ENCODE measurements at regions not wholly inside any gene's neighbourhood (a gene's known extent, or its start where the extent isn't known, plus 50 kb on each side); places are given as distances from the start of the nearest gene placed in this dataset.
A peak's percentile ranks its signal among the peaks of the same experiment; 100 is the strongest.

- DNase-seq (ENCODE audit: low read depth) = no peak
Measured at GRCh38 chr3:194768586-194768985, 82.9 kb downstream of the FAM43A start.

GRCh38 chr3:194769020-194769643 lies 83.4 kb downstream of the FAM43A start:
- DNase-seq (ENCODE audit: low read depth) = peak; percentile 87

GRCh38 chr3:194772241-194773000 lies 86.7 kb downstream of the FAM43A start:
- DNase-seq (ENCODE audit: low read depth) = no peak

- no peak for DNase-seq (ENCODE audit: low read depth)
Measured at GRCh38 chr3:194773216-194773615, 87.5 kb downstream of the FAM43A start.

GRCh38 chr3:194773771-194774455 lies 88.2 kb downstream of the FAM43A start:
- DNase-seq (ENCODE audit: low read depth) = peak; percentile 75

GRCh38 chr3:194775266-194775665 lies 89.6 kb downstream of the FAM43A start:
- no peak for DNase-seq (ENCODE audit: low read depth)

- no peak for DNase-seq (ENCODE audit: low read depth)
Measured at GRCh38 chr3:194775731-194776130, 90.0 kb downstream of the FAM43A start.

GRCh38 chr3:194777729-194778128 lies 92.0 kb downstream of the FAM43A start:
- no peak for DNase-seq (ENCODE audit: low read depth)

- DNase-seq (ENCODE audit: low read depth) = peak; percentile 43
Measured at GRCh38 chr3:194779729-194780224, 94.1 kb downstream of the FAM43A start.

- DNase-seq (ENCODE audit: low read depth) = no peak
Measured at GRCh38 chr3:194780706-194781105, 95.0 kb downstream of the FAM43A start.

GRCh38 chr3:194781617-194782016 lies 95.9 kb downstream of the FAM43A start:
- DNase-seq (ENCODE audit: low read depth) = no peak

GRCh38 chr3:194782698-194783404 lies 97.2 kb downstream of the FAM43A start:
- DNase-seq (ENCODE audit: low read depth) = no peak

GRCh38 chr3:194784361-194784760 lies 98.7 kb downstream of the FAM43A start:
- no peak for DNase-seq (ENCODE audit: low read depth)

GRCh38 chr3:194785315-194785714 lies 99.6 kb downstream of the FAM43A start:
- DNase-seq (ENCODE audit: low read depth) = no peak

- no peak for DNase-seq (ENCODE audit: low read depth)
Measured at GRCh38 chr3:194787072-194787471, 101.4 kb downstream of the FAM43A start.

GRCh38 chr3:194787650-194788049 lies 102.0 kb downstream of the FAM43A start:
- DNase-seq (ENCODE audit: low read depth) = no peak

GRCh38 chr3:194792368-194792767 lies 106.7 kb downstream of the FAM43A start:
- no peak for DNase-seq (ENCODE audit: low read depth)

GRCh38 chr3:194797555-194798250 lies 112.0 kb downstream of the FAM43A start:
- DNase-seq (ENCODE audit: low read depth) = no peak

GRCh38 chr3:194798486-194798885 lies 112.8 kb downstream of the FAM43A start:
- no peak for DNase-seq (ENCODE audit: low read depth)

- no peak for DNase-seq (ENCODE audit: low read depth)
Measured at GRCh38 chr3:194800002-194800401, 114.3 kb downstream of the FAM43A start.

Measured in myocyte (in vitro differentiated cells).